HG03342 (cell line): ENCODE measurements at regions not wholly inside any gene's neighbourhood (a gene's known extent, or its start where the extent isn't known, plus 50 kb on each side); places are given as distances from the start of the nearest gene placed in this dataset.
"Not testable (repeated sequence)": the region's sequence is repeated elsewhere in the genome, so short reads cannot be mapped to it uniquely, and the experiment has no call there.

Experiments used
- ATAC-seq: cut with Tn5 transposase; IDR thresholded peaks from one replicate; pipeline ENCODE4 v1.9.1; 2021; ENCODE audit warnings: mild to moderate bottlenecking, moderate library complexity; ENCODE audit not compliant: unreplicated experiment

DNA sequence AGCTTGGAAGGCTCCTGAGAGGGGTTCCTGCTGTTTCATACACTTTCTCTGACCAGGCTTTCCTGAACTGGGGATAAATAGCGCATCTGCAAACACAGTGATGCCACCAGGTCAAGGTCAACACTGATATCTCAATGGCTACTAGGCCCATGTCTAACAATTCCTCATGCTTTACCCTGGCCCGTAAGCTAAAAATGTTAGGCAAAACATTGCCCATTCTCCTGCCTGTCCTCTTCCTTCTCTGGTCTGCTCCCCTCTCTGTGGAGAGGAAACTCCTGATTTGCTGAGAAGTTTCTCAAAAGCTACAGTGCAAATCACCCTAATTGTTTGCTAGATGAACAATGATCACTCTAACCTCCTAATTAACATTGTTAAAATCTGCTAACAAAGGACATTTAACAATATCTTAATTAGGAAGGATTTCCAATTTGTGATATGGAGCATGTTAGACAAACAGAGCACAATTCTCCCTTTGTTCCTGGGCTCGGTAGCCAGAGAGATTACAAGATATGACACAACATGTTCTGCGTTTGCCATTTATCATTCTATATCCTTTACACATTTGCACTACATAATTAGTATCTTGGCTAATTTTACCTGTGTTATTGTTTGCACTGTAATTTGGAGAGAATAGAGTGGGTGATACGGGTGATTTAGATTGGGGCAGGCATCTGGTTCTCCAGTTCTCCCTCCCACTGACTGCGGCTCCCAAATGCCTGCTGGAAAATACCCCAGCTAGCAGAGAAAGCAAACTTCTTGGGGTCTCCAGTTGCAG, 266.8 kb downstream of the CD83 start:
- no peak for ATAC-seq

DNA sequence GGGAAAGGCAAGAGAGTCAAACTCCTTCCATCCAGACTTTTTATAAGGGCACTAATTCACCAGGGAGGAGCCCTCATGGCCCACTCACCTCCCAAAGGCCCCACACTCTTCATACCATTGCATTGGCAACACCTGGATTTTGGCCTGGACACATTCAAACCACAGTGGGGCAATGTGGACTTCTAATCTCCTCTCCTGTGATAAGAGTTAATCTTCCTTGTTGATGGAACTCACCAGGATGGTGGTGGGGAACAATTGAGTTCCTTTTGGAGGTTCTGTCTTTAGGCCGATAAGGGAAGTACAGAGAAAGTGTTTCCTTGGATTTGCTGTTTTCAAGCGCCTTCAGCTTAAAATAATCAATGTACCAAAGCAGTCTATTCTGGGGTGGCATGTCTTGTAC, 268.7 kb downstream of the CD83 start:
- ATAC-seq, result no peak

DNA sequence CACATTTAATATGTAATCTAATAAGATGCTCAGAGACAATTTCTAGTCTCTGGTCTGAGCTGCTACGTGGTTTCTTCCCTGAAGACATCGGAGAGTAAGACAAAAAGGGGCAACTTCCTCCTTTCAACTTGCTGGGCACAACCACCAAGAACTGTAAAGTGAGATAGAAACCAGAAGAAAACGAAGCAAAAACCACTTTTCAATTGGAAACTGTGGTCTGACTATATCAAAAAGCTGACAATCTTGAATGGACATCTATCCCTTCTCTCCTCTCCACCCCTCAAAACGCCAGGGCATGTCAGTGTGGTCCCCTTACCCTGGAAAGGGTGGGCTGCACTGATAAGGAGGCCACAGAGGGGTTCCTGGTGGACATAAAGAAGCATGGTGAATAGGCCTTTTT, 269.1 kb downstream of the CD83 start:
- ATAC-seq, result no peak

DNA sequence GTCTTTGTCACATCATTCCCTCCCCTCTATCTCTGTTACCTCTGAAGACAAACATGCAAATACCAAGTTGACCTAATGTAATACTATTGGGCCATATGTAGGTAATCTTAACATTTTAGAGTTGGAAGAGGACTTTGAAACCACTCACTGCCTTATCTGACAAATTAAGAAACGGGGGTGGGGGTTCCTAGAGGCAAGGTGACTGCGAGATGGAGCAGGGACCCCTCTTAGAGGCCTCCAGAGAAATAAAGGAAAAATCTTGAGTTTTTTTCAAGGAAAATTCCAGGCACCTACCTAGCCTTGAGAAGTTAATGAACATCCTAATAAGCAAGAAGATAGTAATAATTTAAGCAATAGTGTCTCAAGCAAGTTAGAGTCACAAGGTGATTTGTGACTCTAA, 270.8 kb downstream of the CD83 start:
- no peak for ATAC-seq

DNA sequence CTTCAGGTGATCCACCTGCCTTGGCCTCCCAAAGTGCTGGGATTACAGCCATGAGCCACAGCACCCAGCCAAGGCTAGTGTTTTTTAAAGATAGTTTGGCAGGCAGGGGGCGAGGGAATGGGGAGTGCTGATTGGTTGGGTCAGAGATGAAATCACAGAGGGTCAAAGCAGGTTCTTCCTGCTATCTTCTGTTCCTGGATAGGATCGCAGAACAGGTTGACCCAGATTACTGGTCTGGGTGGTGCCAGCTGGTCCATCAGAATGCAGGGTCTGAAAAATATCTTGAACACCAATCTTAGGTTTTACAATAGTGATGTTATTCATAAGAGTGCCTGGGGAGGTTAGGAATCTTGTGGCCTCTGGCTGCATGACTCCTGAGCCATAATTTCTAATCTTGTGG, 272.2 kb downstream of the CD83 start:
- not testable (repeated sequence) for ATAC-seq

DNA sequence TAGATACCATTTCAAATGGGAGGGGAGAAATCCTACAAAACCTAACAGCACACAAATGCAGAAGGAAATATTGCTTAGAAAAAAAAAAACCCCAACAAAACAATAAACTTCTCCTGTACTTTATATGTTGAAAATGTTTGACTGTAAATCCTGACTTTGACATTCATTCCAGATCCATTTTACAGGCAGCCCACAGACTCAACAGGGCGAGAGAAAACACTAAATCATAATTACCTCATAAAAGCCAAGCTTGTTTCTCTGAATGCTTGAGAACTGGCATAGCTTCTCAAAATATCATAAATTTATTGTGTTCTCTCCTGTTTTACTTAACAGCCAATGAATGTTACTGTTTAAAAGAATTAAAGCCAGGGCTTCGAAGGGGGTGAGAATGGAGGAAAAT, 273.2 kb downstream of the CD83 start:
- no peak for ATAC-seq

DNA sequence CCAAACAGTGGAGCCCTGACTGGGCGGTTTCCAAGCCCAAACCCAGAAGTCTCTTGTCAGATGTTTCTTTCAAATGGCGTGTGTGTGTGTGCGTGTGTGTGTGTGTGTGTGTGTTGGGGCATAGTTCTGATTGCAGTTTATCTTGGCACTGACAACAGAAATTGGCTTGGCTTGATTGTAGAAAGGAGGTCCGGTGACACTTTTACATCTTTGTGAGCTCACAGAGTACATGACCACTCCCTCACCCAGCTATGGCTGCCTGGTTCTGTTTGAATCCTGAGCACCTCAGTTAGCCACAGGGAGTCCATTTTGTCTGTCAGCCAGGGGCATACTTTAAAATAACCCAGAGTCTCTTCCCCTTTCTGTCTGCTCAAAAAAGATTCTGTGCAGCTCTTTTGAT, 276.3 kb downstream of the CD83 start:
- no peak for ATAC-seq

DNA sequence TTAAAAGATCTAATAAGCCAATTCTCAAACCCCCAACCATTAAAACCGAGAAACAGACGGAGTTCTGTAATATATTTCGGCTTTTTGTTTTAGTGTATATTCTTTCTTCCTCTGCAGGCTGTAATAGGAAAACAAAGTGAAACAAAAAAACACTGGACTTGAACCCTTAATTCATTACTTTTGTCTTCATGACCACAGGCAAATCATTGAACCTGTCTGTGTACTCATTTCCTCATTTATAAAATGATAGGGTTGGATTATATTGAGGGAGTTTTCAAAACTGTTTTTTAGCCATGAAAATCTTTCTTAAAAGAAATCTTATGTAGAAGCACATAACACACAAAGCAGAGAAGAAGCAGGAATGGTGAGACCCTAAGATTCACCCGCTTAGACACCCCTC, 278.8 kb downstream of the CD83 start:
- ATAC-seq, result no peak

DNA sequence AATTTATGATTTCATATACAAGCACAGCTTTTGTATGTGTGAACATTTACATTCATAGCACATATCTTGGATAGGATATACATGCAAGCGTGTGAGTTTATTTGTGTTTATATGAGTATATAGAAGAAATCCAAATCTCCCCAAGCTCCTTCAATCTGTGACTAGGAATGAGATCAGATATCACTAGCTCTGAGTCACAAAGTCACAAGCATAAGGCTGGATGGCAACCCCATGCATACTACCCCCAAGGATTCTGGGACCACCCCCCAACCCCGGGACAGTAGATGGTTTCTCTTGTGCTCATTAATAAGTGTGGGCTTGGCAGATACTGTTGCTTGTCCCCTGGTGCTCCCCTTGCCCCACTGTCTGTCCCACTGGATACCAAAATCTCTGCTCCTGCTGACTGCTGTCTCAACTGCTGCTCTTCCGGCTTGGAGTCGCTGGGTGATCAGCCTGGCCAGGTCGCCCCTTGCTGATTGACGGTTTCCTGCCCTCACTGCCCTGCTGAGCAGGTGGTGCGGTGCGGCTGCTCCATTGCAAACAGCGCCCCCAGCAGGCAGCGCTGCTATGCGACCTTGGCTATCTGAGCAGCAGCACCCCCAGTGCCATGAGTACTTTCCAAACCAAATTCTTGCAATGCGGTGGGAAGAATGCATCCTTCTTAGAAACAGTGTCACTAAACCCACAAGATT, 279.4 kb downstream of the CD83 start:
- no peak for ATAC-seq

DNA sequence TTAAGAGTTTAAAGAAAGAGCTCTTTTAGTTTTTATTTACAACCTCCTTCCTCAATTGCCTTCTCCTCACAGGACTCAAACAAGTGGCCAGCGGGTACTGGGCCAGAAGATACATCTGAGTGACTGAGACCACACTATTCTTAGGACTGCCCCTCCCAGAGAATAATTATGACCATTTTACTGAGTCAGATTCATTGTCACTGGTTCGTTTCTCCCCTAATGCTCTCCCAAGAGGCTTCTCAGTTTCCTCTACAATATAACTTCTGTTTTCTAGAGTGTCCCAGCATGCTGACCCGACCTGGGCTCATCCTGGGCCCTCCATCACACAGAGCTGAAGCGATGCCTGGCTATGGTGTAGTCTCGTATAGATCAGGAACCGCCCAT, 279.9 kb downstream of the CD83 start:
- ATAC-seq, result no peak

DNA sequence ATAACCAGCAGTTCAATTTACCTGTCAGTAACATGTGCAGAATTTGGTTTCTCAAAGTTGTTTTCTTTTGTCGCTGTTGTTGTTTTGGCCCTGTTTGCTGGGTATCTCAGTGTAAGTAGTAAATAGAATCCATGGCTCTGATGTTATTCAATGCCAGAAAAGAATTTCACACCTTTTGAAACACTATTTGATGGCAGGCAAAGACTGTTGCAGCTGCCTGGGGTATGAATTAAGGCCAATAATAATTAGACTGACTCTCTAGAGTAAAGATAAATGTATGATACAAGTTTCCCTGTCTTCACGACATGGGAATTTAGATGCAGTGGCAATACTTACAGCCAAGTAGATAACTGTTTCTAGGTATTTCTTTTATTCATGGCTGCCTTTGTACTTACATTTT, 281.4 kb downstream of the CD83 start:
- ATAC-seq, result no peak

DNA sequence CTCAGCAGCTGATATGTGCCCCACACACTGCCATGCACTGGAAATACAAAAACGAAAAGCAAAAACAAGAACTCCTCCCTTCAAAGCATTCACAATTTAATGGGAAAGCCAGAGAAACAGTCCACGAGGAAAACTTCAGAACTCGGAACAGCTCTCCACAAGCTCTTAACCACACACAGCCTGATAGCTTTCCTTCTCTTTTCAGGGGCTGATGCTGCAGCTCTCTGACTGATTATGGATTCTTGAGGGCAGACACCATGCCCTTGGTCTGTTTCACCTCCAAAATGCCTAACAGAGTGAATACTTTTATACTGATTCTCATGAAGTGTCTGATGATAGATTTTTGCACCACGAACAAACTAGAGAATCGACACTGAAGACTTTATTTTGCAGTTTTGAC, 282.1 kb downstream of the CD83 start:
- ATAC-seq, result no peak

DNA sequence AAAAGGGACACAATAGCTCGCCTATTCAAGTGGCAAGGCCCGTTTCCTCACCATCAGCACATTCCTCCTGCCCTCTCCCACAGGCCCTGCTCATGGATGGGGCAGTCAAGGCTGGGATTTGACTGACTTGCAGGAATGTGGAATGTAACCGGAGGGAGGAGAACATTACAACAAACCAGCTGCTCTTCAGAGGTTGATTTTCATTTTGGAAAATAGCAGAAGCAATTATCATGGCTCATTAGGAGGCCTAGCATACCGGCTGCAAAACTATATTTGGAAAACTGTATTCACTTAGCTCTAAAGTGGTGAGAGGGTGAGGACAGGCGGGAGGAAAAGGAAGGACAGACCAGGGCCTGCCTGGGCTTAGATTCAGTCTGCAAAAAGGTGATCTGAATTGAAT, 283.7 kb downstream of the CD83 start:
- no peak for ATAC-seq

DNA sequence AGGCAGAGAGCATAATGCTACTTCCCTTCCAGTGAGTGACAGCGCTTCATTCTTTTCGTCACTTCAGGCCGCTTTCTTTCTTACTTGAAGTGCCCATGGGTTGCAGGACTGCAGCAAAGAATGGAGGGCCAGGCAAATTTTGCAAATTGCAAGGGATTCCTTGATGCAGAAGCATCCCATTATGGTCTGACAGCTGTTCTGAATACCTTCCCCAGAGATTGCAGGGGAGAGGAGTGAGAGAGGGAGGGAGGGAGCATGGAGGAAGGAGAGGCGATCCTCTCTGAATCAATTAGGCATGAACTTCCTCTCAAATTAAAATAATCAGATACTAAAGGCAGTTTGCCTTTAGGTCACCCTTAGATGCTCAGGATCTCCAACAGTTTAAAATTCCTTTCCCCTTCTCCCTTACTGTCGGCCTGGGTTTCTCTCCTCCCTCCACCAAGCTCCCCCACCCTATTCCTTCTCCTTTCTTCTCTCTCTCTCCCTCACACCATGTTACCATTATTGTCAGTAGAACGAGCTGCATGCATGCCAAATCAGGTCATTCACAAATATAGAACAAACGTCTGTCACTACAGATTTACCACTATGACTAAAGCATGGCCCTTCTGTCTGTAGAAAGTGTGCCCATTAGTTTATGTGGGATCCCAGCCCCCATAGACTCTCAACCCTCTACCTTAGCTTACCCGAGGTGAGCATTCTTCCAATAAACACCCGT, 289.2 kb downstream of the CD83 start:
- ATAC-seq, result no peak

DNA sequence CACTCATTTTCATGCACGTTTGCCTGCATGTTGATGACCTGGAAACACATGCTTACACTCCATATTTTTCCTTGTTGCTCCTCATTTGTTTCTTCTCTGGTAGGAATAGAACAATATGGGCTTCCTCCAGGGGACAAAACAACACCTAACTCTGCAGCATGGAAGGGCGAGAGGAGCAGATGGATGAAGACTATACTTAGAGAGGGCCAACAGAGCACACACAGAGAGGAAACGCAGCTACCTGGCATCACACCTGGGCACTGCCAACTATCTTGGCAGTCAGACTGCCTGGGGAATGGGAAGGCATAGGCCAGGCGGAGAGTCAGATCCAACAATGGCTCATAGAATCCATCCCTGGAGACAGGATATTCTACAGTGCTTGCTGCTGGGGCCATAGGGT, 290.9 kb downstream of the CD83 start:
- ATAC-seq, result no peak

DNA sequence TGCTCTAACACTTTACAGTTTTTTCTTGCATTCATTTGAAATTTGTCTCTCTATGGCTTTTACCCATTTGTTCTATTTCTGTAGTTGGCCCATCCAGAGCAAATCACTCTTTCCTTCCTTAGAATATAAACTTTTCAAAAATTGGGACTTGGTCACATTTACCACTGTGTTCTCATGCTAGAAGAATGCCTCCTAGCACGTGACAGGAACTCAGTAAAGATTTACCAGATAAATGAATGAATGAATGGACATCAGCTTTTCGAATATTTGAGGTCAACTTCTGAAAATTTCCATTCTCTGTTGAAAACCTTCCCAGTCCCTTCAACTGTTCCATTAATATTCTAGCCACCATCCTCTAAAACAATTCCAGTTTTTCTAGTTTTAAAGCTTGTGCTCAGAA, 294.5 kb downstream of the CD83 start:
- ATAC-seq, result no peak

DNA sequence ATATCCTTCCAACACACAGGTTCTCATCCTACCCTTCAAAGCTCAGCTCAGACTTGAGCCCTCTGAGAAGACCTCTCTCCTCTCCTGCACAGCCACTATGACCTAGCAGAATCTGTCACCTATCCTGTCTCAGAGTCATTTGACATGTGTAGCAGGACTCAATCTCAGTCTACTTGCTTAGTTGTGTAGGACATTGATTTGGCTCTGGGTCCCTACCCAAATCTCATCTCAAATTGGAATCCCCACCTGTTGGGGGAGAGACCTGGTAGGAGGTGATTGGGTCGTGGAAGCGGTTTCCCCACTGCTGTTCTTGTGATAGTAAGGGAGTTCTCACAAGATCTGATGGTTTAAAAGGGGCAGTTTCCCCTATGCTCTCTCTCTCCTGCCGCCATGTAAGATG, 297.9 kb downstream of the CD83 start:
- no peak for ATAC-seq

DNA sequence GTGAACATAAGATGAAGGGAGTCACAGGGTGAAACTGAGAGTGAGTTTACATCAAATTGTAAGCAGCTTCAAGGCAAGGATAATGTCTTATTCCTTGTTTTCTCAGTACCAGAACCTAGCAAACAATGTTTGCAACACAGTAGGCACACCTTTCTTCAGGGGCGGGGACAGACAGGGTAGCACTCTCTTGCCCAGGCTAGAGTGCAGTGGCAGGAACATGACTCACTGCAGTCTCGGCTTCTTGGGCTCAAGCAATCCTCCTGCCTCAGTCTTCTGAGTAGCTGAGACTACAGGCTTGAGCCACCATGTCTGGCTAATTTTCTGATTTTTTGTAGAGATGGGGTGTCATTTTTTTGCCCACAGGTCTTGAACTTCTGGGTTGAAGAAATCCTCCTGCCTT, 299.8 kb downstream of the CD83 start:
- no peak for ATAC-seq

DNA sequence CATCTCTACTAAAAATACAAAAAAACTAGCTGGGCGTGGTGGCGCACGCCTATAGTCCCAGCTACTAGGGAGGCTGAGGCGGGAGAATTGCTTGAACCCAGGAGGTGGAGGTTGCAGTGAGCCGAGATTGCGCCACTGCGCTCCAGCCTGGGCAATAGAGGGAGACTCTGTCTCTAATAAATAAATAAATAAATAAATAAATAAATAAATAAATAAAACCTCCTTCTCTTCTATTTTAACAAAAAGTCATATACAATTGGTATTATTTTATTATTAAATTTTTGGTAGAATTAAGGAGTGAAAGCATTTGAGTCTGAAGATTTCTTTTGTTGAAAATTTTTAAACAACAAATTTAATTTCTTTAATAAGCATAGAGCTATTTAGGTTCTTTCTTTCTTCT, 301.7 kb downstream of the CD83 start:
- ATAC-seq, result not testable (repeated sequence)

DNA sequence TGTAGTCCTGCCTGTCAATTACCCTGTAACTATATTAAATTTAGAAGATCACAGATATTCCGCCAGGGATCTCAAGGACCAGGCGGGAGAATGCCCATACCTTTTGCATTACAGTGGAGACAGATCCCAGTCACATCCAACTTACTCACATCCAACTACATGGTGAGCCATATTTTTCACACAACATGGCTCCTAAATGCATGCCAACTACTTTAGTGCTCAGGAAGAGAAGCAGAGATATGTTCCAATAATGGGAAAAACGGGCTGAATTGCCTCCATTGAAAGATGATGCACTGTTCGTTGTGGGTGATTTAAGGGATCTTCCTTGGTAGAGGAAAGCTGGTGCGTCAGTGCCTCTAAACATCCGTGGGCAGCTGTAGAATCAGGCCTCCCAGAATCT, 304.5 kb downstream of the CD83 start:
- ATAC-seq, result no peak

DNA sequence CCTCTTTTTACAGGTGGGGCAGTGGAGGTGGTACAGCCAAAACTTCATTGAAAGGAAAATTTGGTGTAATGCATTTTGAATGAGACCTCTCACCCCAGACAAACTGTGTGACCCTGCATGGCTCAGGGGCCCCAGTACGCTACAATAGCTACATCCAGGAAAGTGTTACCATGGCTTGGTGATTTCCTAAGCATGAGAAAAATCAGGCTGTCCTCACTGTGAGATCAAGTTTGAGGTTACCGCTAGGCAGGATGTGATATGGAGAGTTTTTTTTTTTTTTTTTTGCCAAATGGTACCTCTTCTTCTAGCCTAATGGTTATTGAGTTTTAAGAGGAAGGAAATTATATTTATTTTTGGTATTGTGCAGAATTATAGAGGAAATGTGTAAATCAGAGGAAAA, 305.3 kb downstream of the CD83 start:
- no peak for ATAC-seq

DNA sequence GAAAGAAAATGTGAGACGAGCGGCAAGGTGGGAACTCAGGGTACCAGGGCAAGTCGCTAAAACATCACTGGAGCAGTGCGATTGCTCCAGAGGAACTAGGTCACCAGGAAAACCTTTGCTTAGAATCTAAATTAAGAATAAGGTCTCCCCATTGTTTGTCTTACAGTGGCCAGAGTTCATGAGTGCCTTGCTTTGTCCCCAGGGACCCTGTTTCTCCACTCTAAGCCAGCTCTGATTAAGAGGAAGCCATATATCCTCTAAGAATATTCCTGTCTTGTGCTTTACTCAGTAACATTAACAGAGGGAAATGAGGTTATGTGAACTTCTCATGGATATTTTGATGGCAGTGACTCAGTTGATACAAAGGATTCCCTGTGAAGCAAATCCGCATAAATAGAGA, 305.8 kb downstream of the CD83 start:
- no peak for ATAC-seq
